HEK293 (cell line): ENCODE measurements at regions not wholly inside any gene's neighbourhood (a gene's known extent, or its start where the extent isn't known, plus 50 kb on each side); places are given as distances from the start of the nearest gene placed in this dataset.

Experiments
- PRDM4 ChIP-seq: fragments of 450-650 bp; formaldehyde crosslinking; IDR thresholded peaks from 2 replicates; pipeline ENCODE4 v1.5.1; 2017; ENCODE audit warnings: missing biosample characterization, missing genetic modification characterization
- REST ChIP-seq: fragments of 450-650 bp; formaldehyde crosslinking; IDR thresholded peaks from 2 replicates; pipeline ENCODE4 v1.5.1; 2016; ENCODE audit warnings: missing biosample characterization, missing genetic modification characterization
- ZNF585B ChIP-seq: fragments of 450-650 bp; formaldehyde crosslinking; IDR thresholded peaks from 2 replicates; pipeline ENCODE4 v1.5.1; 2016; ENCODE audit warnings: missing biosample characterization, missing genetic modification characterization

- TF ChIP-seq PRDM4 (tag by site-specific recombination): no peak
- TF ChIP-seq ZNF585B (tag by site-specific recombination): no peak
- no peak for TF ChIP-seq REST (tag by site-specific recombination)
These were observed 408.8 kb downstream of the FUT8 start for GRCh38 chr14:65821224-65821753.
